HCT116 (cell line): ENCODE measurements at regions not wholly inside any gene's neighbourhood (a gene's known extent, or its start where the extent isn't known, plus 50 kb on each side); places are given as distances from the start of the nearest gene placed in this dataset.

Experiments used
- ATAC-seq: fragments of 200-7000 bp; cut with Tn5 transposase; 2 replicates; pipeline ENCODE4 v1.9.1; 2020; ENCODE audit warnings: mild to moderate bottlenecking, moderate library complexity
- BruUV-seq: library from RNA; stranded (reverse); fragments of 400-500 nt; replicated peaks from 2 replicates; lab custom pipeline; 2021; lab: Mats Ljungman, UMichigan
- CTCF ChIA-PET: fragments of 300-600 bp; sonication (Branson Sonifier 250); formaldehyde crosslinking; loops from one replicate; lab custom pipeline; 2021; ENCODE audit warnings: antibody characterized with exemption; lab: Charles Lee
- POLR2A ChIA-PET: fragments of 300-600, 350-600 bp; sonication (Branson Sonifier 250); formaldehyde crosslinking; loops from one replicate; lab custom pipeline; 2021; ENCODE audit warnings: antibody characterized with exemption; lab: Charles Lee
- RAD21 ChIA-PET, 2 experiments: fragments of 300-600 bp; sonication (Branson Sonifier 250); formaldehyde crosslinking; loops; one replicate each; lab custom pipeline; 2023; ENCODE audit warnings: low total read pairs in 2 of 2; ENCODE audit not compliant: uncharacterized antibody in 2 of 2, unreplicated experiment in 2 of 2, low non-redundant PET in 1 of 2; lab: Charles Lee
- DNase-seq: peaks from one replicate; pipeline ENCODE4 v3.0.0-alpha.2; 2010; ENCODE audit warnings: low read depth, low spot score
- H2AFZ ChIP-seq: fragments of 200-600 bp; shearing (Covaris generic), sonication (generic); 2 replicates; pipeline ENCODE4 v1.6.1; 2017; ENCODE audit warnings: low read depth, mixed run types, mixed read lengths, antibody characterized with exemption, low read length; ENCODE audit not compliant: poor library complexity, severe bottlenecking
- H3K27ac ChIP-seq: 2 replicates; pipeline ENCODE4 v1.5.1; 2012; ENCODE audit warnings: low read depth, low read length
- H3K27me3 ChIP-seq: fragments of 200-600 bp; sonication (generic); 2 replicates; pipeline ENCODE4 v1.6.1; 2016; ENCODE audit warnings: mixed run types, low read length, mixed read lengths; ENCODE audit not compliant: insufficient read depth
- H3K36me3 ChIP-seq, 2 experiments: fragments of 200-500 bp in 1 of 2; fragments of 200-600 bp in 1 of 2; sonication (Bioruptor generic) in 1 of 2; sonication (generic) in 1 of 2; 2 replicates each; pipeline versions ENCODE4 v1.5.1 to v1.6.1; 2014 to 2016; ENCODE audit warnings: low read length in 2 of 2, inconsistent platforms in 1 of 2, mixed read lengths in 1 of 2, mixed run types in 1 of 2; ENCODE audit not compliant: insufficient read depth in 2 of 2, control insufficient read depth in 1 of 2
- H3K4me1 ChIP-seq, 2 experiments: fragments of 200-600 bp in 1 of 2; sonication (generic) in 1 of 2; 2 replicates each; pipeline versions ENCODE4 v1.5.1 to v1.6.1; 2012 to 2017; ENCODE audit warnings: low read length in 2 of 2, inconsistent platforms in 1 of 2, mild to moderate bottlenecking in 1 of 2, mixed read lengths in 1 of 2, mixed run types in 1 of 2, moderate library complexity in 1 of 2; ENCODE audit not compliant: insufficient read depth in 2 of 2, control insufficient read depth in 1 of 2
- H3K4me2 ChIP-seq: fragments of 200-600 bp; sonication (generic); 2 replicates; pipeline ENCODE4 v1.6.1; 2017; ENCODE audit warnings: mixed run types, low read length, mixed read lengths
- H3K4me3 ChIP-seq, 2 experiments: fragments of 200-600 bp in 1 of 2; sonication (generic) in 1 of 2; replicated peaks in 1 of 2; 2 replicates each; pipeline ENCODE4 v1.5.1; 2011 to 2016; ENCODE audit warnings: low read length in 2 of 2, control low read depth in 1 of 2, low read depth in 1 of 2, mild to moderate bottlenecking in 1 of 2, mixed read lengths in 1 of 2, mixed run types in 1 of 2
- H3K79me2 ChIP-seq: fragments of 200-600 bp; sonication (generic); 2 replicates; pipeline ENCODE4 v1.6.1; 2017; ENCODE audit warnings: mild to moderate bottlenecking, mixed run types, low read length, moderate library complexity, mixed read lengths; ENCODE audit not compliant: insufficient read depth
- H3K9ac ChIP-seq: fragments of 200-600 bp; sonication (generic); 2 replicates; pipeline ENCODE4 v1.6.1; 2016; ENCODE audit warnings: low read length, mixed read lengths
- H3K9me2 ChIP-seq: fragments of 200-600 bp; sonication (generic), shearing (Covaris generic); 2 replicates; pipeline ENCODE4 v1.6.1; 2017; ENCODE audit warnings: mixed run types, mild to moderate bottlenecking, moderate library complexity; ENCODE audit not compliant: insufficient read depth
- H3K9me3 ChIP-seq, 2 experiments: fragments of 200-500 bp in 1 of 2; fragments of 200-600 bp in 1 of 2; sonication (Bioruptor generic) in 1 of 2; sonication (generic) in 1 of 2; 2 replicates each; pipeline ENCODE4 v1.6.1; 2014 to 2017; ENCODE audit warnings: low read length in 2 of 2, mixed read lengths in 2 of 2, inconsistent platforms in 1 of 2, low read depth in 1 of 2, mild to moderate bottlenecking in 1 of 2, mixed run types in 1 of 2, moderate library complexity in 1 of 2; ENCODE audit not compliant: control insufficient read depth in 1 of 2, insufficient read depth in 1 of 2
- H4K20me1 ChIP-seq: fragments of 200-600 bp; sonication (generic), shearing (Covaris generic); 2 replicates; pipeline ENCODE4 v1.6.1; 2017; ENCODE audit warnings: mixed run types, mild to moderate bottlenecking, moderate library complexity; ENCODE audit not compliant: insufficient read depth
- CBX3 ChIP-seq: IDR thresholded peaks from 2 replicates; pipeline ENCODE4 v1.6.1; 2012; ENCODE audit warnings: low read depth
- CEBPB ChIP-seq: IDR thresholded peaks from 2 replicates; pipeline ENCODE4 v1.6.1; 2012; ENCODE audit warnings: low read depth
- EGR1 ChIP-seq: IDR thresholded peaks from 2 replicates; pipeline ENCODE4 v1.6.1; 2012; ENCODE audit warnings: low read depth
- EZH2phosphoT487 ChIP-seq: fragments of 200-600 bp; IDR thresholded peaks from 2 replicates; pipeline ENCODE4 v1.6.1; 2018; ENCODE audit warnings: antibody characterized with exemption, borderline replicate concordance
- FOSL1 ChIP-seq: IDR thresholded peaks from 2 replicates; pipeline ENCODE4 v1.6.1; 2012; ENCODE audit warnings: low read depth
- JUND ChIP-seq: IDR thresholded peaks from 2 replicates; pipeline ENCODE4 v1.6.1; 2012
- POLR2AphosphoS5 ChIP-seq: IDR thresholded peaks from 2 replicates; pipeline ENCODE4 v1.6.1; 2011; ENCODE audit warnings: mild to moderate bottlenecking, low read depth, low read length, moderate library complexity
- RAD21 ChIP-seq: IDR thresholded peaks from 2 replicates; pipeline ENCODE4 v1.6.1; 2012; ENCODE audit warnings: low read depth, mild to moderate bottlenecking
- REST ChIP-seq: IDR thresholded peaks from 2 replicates; pipeline ENCODE4 v1.6.1; 2012; ENCODE audit warnings: low read depth
- SP1 ChIP-seq: IDR thresholded peaks from 2 replicates; pipeline ENCODE4 v1.6.1; 2012; ENCODE audit warnings: low read depth
- SRF ChIP-seq: IDR thresholded peaks from 2 replicates; pipeline ENCODE4 v1.6.1; 2012; ENCODE audit warnings: low read depth
- TCF7L2 ChIP-seq: IDR thresholded peaks from 2 replicates; pipeline ENCODE4 v1.7.0; 2011; ENCODE audit warnings: borderline replicate concordance, inconsistent platforms; ENCODE audit not compliant: insufficient read depth, insufficient read length; ENCODE audit errors: extremely low read depth
- YY1 ChIP-seq: IDR thresholded peaks from 2 replicates; pipeline ENCODE4 v1.6.1; 2011; ENCODE audit warnings: low read length, low read depth, moderate library complexity, mild to moderate bottlenecking; ENCODE audit not compliant: insufficient replicate concordance; ENCODE audit errors: extremely low read depth
- ZBTB33 ChIP-seq: IDR thresholded peaks from 2 replicates; pipeline ENCODE4 v1.6.1; 2011; ENCODE audit warnings: mild to moderate bottlenecking, low read length, moderate library complexity; ENCODE audit not compliant: insufficient replicate concordance; ENCODE audit errors: extremely low read depth
- ZNF274 ChIP-seq: fragments of 200-500 bp; sonication (Bioruptor generic); IDR thresholded peaks from 2 replicates; pipeline ENCODE4 v1.6.1; 2014; ENCODE audit warnings: mild to moderate bottlenecking, low read depth, low read length, inconsistent platforms
- intact Hi-C: fragments of 100-400 bp; cut with micrococcal nuclease; formaldehyde crosslinking; loops from 2 replicates; pipeline ENCODE4 v1.10.0; 2022
- TF ChIP-seq, protein P1 (sequence below): IDR thresholded peaks from 2 replicates; pipeline ENCODE4 v1.6.1; 2012

- Histone ChIP-seq H3K36me3 (no peaks in the 10 kb centered on the region), H3K4me2 (peak overlapping the region; percentile 70), H3K79me2 (no peaks in the 10 kb centered on the region), H3K27me3 (no peaks in the 10 kb centered on the region), H3K4me1 (peaks cover 18 to 60% of the 10 kb centered on the region in 2 experiments), H3K9me2 (no peaks in the 10 kb centered on the region), H2AFZ (peak overlapping the region; percentile 73), H3K9me3 (no peaks in the 10 kb centered on the region), H3K9ac (peak overlapping the region; percentile 26; the same call in 1 of the 2 replicates), H3K4me3 (peak overlapping the region in 1 of 2 experiments; percentile 10; a peak in 1 of 4 replicates), H3K27ac (peak overlapping the region; percentile 26; the same call in 1 of the 2 replicates), H4K20me1 (no peaks in the 10 kb centered on the region)
- ChIA-PET RAD21 (interaction anchor here in 1 of 2 experiments (1.0 kb wide), 1 partner anchor 195 kb away, joined by 3 read pairs; no protein-coding TSS in a partner anchor), CTCF (interaction anchor here (1.0 kb wide), 2 partner anchors 192 to 195 kb away, joined by 3 to 4 read pairs; no protein-coding TSS in a partner anchor), POLR2A (interaction anchor here (1.1 to 2.2 kb wide), 6 partner anchors 40 to 657 kb away, joined by 3 to 6 read pairs (median 4); no protein-coding TSS in a partner anchor)
- TF ChIP-seq EZH2phosphoT487: no peak
- peak; percentile 80 for TF ChIP-seq JUND
- no peak for TF ChIP-seq YY1
- peak; percentile 82; the same call in 1 of the 2 replicates for TF ChIP-seq SP1
- TF ChIP-seq CBX3: peak; percentile 79; the same call in 1 of the 2 replicates
- TF ChIP-seq SRF: peak; percentile 45; the same call in 1 of the 2 replicates
- peak; percentile 40; the same call in 1 of the 2 replicates for TF ChIP-seq REST
- peak; percentile 66 for TF ChIP-seq CEBPB
- TF ChIP-seq ZNF274: no peak
- TF ChIP-seq, protein P1, sequence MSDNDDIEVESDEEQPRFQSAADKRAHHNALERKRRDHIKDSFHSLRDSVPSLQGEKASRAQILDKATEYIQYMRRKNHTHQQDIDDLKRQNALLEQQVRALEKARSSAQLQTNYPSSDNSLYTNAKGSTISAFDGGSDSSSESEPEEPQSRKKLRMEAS: peak; percentile 80
- peak; percentile 88 for TF ChIP-seq FOSL1
- peak; percentile 32; the same call in 1 of the 2 replicates for TF ChIP-seq POLR2AphosphoS5
- 0 out of 2 replicates have a peak, but pooled peaks have one; percentile 18 for TF ChIP-seq EGR1
- peak; percentile 29; the same call in 1 of the 2 replicates for TF ChIP-seq RAD21
- no peak for TF ChIP-seq ZBTB33
- TF ChIP-seq TCF7L2: peak; percentile 82
- no TSS peak for BruUV-seq
- intact Hi-C loops: loop anchor here (2.0 to 10.0 kb wide), 4 partner anchors 67 to 455 kb away; partner anchors contain the start of gene FEM1C
- DNase-seq (peak; percentile 81), ATAC-seq (peak; percentile 78)
Observed at GRCh38 chr5:115379622-115380344, 83.3 kb upstream of the CCDC112 start.
